Erythroblast (primary cell): ENCODE measurements at regions not wholly inside any gene's neighbourhood (a gene's known extent, or its start where the extent isn't known, plus 50 kb on each side); places are given as distances from the start of the nearest gene placed in this dataset.

Experiments used
- GATA1 ChIP-seq: IDR thresholded peaks from 2 replicates; pipeline ENCODE4 v1.6.1; 2011; ENCODE audit warnings: low read depth, mild to moderate bottlenecking, control low read depth, low read length, moderate library complexity
- POLR2A ChIP-seq: IDR thresholded peaks from 2 replicates; pipeline ENCODE4 v1.6.1; 2011; ENCODE audit warnings: mild to moderate bottlenecking, low read length

- TF ChIP-seq POLR2A (no peak), GATA1 (no peak)
Measured at GRCh38 chr10:123463181-123463580, 203.0 kb upstream of the GPR26 start.
